OCI-LY3 (cell line): ENCODE measurements at regions not wholly inside any gene's neighbourhood (a gene's known extent, or its start where the extent isn't known, plus 50 kb on each side); places are given as distances from the start of the nearest gene placed in this dataset.

Experiments
- H2AFZ ChIP-seq: fragments of 200-600, 300-600 bp; shearing (Covaris generic); 2 replicates; pipeline ENCODE4 v1.6.0; 2014; ENCODE audit warnings: antibody characterized with exemption, low read depth, low read length
- H3K27ac ChIP-seq: fragments of 200-600, 300-600 bp; sonication (generic); 2 replicates; pipeline ENCODE4 v1.5.1; 2014; ENCODE audit warnings: mild to moderate bottlenecking, low read length, moderate library complexity, mixed read lengths
- H3K27me3 ChIP-seq: fragments of 200-600, 300-600 bp; sonication (generic); 2 replicates; pipeline ENCODE4 v1.6.1; 2014; ENCODE audit warnings: low read depth, low read length, mixed read lengths
- H3K36me3 ChIP-seq: fragments of 200-600, 300-600 bp; sonication (generic); replicated peaks from 2 replicates; pipeline ENCODE3; 2014; ENCODE audit warnings: low read depth, low read length, mixed read lengths
- H3K4me1 ChIP-seq: fragments of 300-600, 200-600 bp; sonication (generic); 2 replicates; pipeline ENCODE4 v1.6.1; 2014; ENCODE audit warnings: low read length, mixed read lengths
- H3K4me2 ChIP-seq: fragments of 200-600, 300-600 bp; sonication (generic); 2 replicates; pipeline ENCODE4 v1.6.1; 2014; ENCODE audit warnings: low read length, mixed read lengths
- H3K4me3 ChIP-seq: fragments of 300-600, 200-600 bp; sonication (generic); 2 replicates; pipeline ENCODE4 v1.5.1; 2014; ENCODE audit warnings: antibody characterized with exemption, mild to moderate bottlenecking, low read length, moderate library complexity
- H3K79me2 ChIP-seq: fragments of 300-600, 200-600 bp; shearing (Covaris generic); 2 replicates; pipeline ENCODE4 v1.6.1; 2014; ENCODE audit warnings: mild to moderate bottlenecking, low read length, mixed read lengths
- H3K9ac ChIP-seq: fragments of 300-600, 200-600 bp; shearing (Covaris generic); 2 replicates; pipeline ENCODE4 v1.6.0; 2014; ENCODE audit warnings: mild to moderate bottlenecking, low read length, moderate library complexity
- H3K9me3 ChIP-seq: fragments of 200-600, 300-600 bp; shearing (Covaris generic); 2 replicates; pipeline ENCODE4 v1.6.1; 2014; ENCODE audit warnings: low read length, mixed read lengths; ENCODE audit not compliant: insufficient read depth
- H4K20me1 ChIP-seq: fragments of 200-600, 300-600 bp; sonication (generic); 2 replicates; pipeline ENCODE4 v1.6.1; 2016; ENCODE audit warnings: low read length, mixed read lengths; ENCODE audit not compliant: insufficient read depth
- EZH2phosphoT487 ChIP-seq: fragments of 200-600 bp; shearing (Covaris generic); IDR thresholded peaks from 2 replicates; pipeline ENCODE4 v1.6.1; 2018; ENCODE audit warnings: antibody characterized with exemption, mixed run types, low read depth
- TF ChIP-seq, protein P1 (sequence below): fragments of 200-600, 300-600 bp; sonication (generic); IDR thresholded peaks from 2 replicates; pipeline ENCODE4 v1.5.1; 2014; ENCODE audit warnings: antibody characterized with exemption, low read length, low read depth

GRCh38 chr20:12047838-12048432 lies 130.2 kb downstream of the BTBD3 start:
- no peak for TF ChIP-seq EZH2phosphoT487
- TF ChIP-seq, protein P1, sequence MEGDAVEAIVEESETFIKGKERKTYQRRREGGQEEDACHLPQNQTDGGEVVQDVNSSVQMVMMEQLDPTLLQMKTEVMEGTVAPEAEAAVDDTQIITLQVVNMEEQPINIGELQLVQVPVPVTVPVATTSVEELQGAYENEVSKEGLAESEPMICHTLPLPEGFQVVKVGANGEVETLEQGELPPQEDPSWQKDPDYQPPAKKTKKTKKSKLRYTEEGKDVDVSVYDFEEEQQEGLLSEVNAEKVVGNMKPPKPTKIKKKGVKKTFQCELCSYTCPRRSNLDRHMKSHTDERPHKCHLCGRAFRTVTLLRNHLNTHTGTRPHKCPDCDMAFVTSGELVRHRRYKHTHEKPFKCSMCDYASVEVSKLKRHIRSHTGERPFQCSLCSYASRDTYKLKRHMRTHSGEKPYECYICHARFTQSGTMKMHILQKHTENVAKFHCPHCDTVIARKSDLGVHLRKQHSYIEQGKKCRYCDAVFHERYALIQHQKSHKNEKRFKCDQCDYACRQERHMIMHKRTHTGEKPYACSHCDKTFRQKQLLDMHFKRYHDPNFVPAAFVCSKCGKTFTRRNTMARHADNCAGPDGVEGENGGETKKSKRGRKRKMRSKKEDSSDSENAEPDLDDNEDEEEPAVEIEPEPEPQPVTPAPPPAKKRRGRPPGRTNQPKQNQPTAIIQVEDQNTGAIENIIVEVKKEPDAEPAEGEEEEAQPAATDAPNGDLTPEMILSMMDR: no peak
- H3K36me3 ChIP-seq: no peaks in the 10 kb centered on the region
- no peak overlapping the region for H2AFZ ChIP-seq
- no peak overlapping the region for H3K4me3 ChIP-seq
- H4K20me1 ChIP-seq: no peaks in the 10 kb centered on the region
- H3K27me3 ChIP-seq: no peaks in the 10 kb centered on the region
- no peak overlapping the region for H3K4me2 ChIP-seq
- H3K79me2 ChIP-seq: no peaks in the 10 kb centered on the region
- no peak overlapping the region for H3K9ac ChIP-seq
- no peak overlapping the region for H3K27ac ChIP-seq
- no peaks in the 10 kb centered on the region for H3K9me3 ChIP-seq
- no peaks in the 10 kb centered on the region for H3K4me1 ChIP-seq

- Histone ChIP-seq H2AFZ (no peak overlapping the region), H3K4me2 (no peak overlapping the region), H3K27ac (no peak overlapping the region), H3K79me2 (no peaks in the 10 kb centered on the region), H3K27me3 (no peaks in the 10 kb centered on the region), H3K4me3 (no peak overlapping the region), H3K36me3 (no peaks in the 10 kb centered on the region), H4K20me1 (no peaks in the 10 kb centered on the region), H3K9ac (no peak overlapping the region), H3K9me3 (no peaks in the 10 kb centered on the region), H3K4me1 (no peaks in the 10 kb centered on the region)
- TF ChIP-seq EZH2phosphoT487: no peak
- TF ChIP-seq, protein P1: no peak
Observed at GRCh38 chr20:12049125-12049524, 131.4 kb downstream of the BTBD3 start.

GRCh38 chr20:12051206-12052163 lies 133.8 kb downstream of the BTBD3 start:
- H3K4me2 ChIP-seq: no peak overlapping the region
- no peaks in the 10 kb centered on the region for H3K27me3 ChIP-seq
- H3K27ac ChIP-seq: no peak overlapping the region
- H3K9me3 ChIP-seq: no peaks in the 10 kb centered on the region
- H3K9ac ChIP-seq: no peak overlapping the region
- H3K36me3 ChIP-seq: no peaks in the 10 kb centered on the region
- no peak overlapping the region for H2AFZ ChIP-seq
- TF ChIP-seq, protein P1: no peak
- TF ChIP-seq EZH2phosphoT487: no peak
- H3K79me2 ChIP-seq: no peaks in the 10 kb centered on the region
- H3K4me3 ChIP-seq: no peak overlapping the region
- no peaks in the 10 kb centered on the region for H4K20me1 ChIP-seq
- H3K4me1 ChIP-seq: no peaks in the 10 kb centered on the region

GRCh38 chr20:12053353-12053752 lies 135.7 kb downstream of the BTBD3 start:
- H4K20me1 ChIP-seq: no peaks in the 10 kb centered on the region
- no peaks in the 10 kb centered on the region for H3K79me2 ChIP-seq
- H3K36me3 ChIP-seq: no peaks in the 10 kb centered on the region
- no peak overlapping the region for H3K27ac ChIP-seq
- TF ChIP-seq, protein P1: no peak
- TF ChIP-seq EZH2phosphoT487: no peak
- H3K27me3 ChIP-seq: no peaks in the 10 kb centered on the region
- no peaks in the 10 kb centered on the region for H3K9me3 ChIP-seq
- no peak overlapping the region for H3K4me3 ChIP-seq
- no peak overlapping the region for H3K4me2 ChIP-seq
- no peak overlapping the region for H2AFZ ChIP-seq
- no peak overlapping the region for H3K9ac ChIP-seq
- no peaks in the 10 kb centered on the region for H3K4me1 ChIP-seq
